ENCODE measurements at regions not wholly inside any gene's neighbourhood (a gene's known extent, or its start where the extent isn't known, plus 50 kb on each side); places are given as distances from the start of the nearest gene placed in this dataset.
"Not testable (repeated sequence)": the region's sequence is repeated elsewhere in the genome, so short reads cannot be mapped to it uniquely, and the experiment has no call there.

GRCh38 chr9:80491086-80491696, 919.4 kb downstream of the TLE4 start:
- in situ Hi-C loops (cut with MboI; ENCODE audit: low pct_unique_long_range_greater_than_20kb in 2 of 9, low sequenced_read_pairs in 9 of 9, unreplicated experiment in 9 of 9), result loop anchor here in 1 of 9 experiments (25.0 kb wide), 1 partner anchor 104 kb away; no protein-coding TSS in a partner anchor
- H3K27ac ChIP-seq, result no peak overlapping the region
- ATAC-seq (replicated peaks in 6 of 8), result peak in 7 of 8 experiments; percentile 21 to 90 (median 68)
- WGBS, 10 experiments, result 0 to 100% (median 80%) methylated on average over 1 to 4 of the region's 4 CpGs; no CpG with 5 or more reads in 2 of the 10 experiments
- H3K4me1 ChIP-seq (replicated peaks in 1 of 2), result peaks cover 4 to 12% of the 10 kb centered on the region in 2 donors
- no peak overlapping the region for H3K4me3 ChIP-seq

- Histone ChIP-seq H3K4me3 (no peak overlapping the region), H3K27ac (no peak overlapping the region), H3K4me1 (replicated peaks in 1 of 2) (peaks cover 4 to 12% of the 10 kb centered on the region in 2 donors)
- in situ Hi-C loops (cut with MboI; ENCODE audit: low pct_unique_long_range_greater_than_20kb in 2 of 9, low sequenced_read_pairs in 9 of 9, unreplicated experiment in 9 of 9), result loop anchor here in 1 of 9 experiments (25.0 kb wide), 1 partner anchor 102 kb away; no protein-coding TSS in a partner anchor
- no peak for ATAC-seq (replicated peaks in 6 of 8)
- 4 to 98% (median 83%) methylated on average over 2 to 4 of the region's 4 CpGs; no CpG with 5 or more reads in 2 of the 10 experiments for WGBS, 10 experiments
These were observed 917.6 kb downstream of the TLE4 start for GRCh38 chr9:80489329-80489728.

- Histone ChIP-seq H3K4me1 (replicated peaks in 1 of 2) (no peaks in the 10 kb centered on the region), H3K27ac (no peak overlapping the region), H3K4me3 (no peak overlapping the region)
- in situ Hi-C loops (cut with MboI; ENCODE audit: low pct_unique_long_range_greater_than_20kb in 2 of 9, low sequenced_read_pairs in 9 of 9, unreplicated experiment in 9 of 9), result loop anchor here in 1 of 9 experiments (25.0 kb wide), 1 partner anchor 98 kb away; no protein-coding TSS in a partner anchor
- 17 to 100% (median 89%) methylated on average over 1 to 3 of the region's 3 CpGs; no CpG with 5 or more reads in 1 of the 10 experiments for WGBS, 10 experiments
- no peak for ATAC-seq (replicated peaks in 6 of 8)
These were observed 913.9 kb downstream of the TLE4 start for GRCh38 chr9:80485420-80486250.

GRCh38 chr9:80482251-80482650, 910.5 kb downstream of the TLE4 start:
- not testable (repeated sequence) for H3K4me3 ChIP-seq; H3K27ac ChIP-seq; ATAC-seq (replicated peaks in 6 of 8); H3K4me1 ChIP-seq (replicated peaks in 1 of 2)
- 0 to 67% (median 0%) methylated on average over 1 of the region's 1 CpG; no CpG with 5 or more reads in 3 of the 10 experiments for WGBS, 10 experiments
- in situ Hi-C loops (cut with MboI; ENCODE audit: low pct_unique_long_range_greater_than_20kb in 2 of 9, low sequenced_read_pairs in 9 of 9, unreplicated experiment in 9 of 9), result loop anchor here in 1 of 9 experiments (25.0 kb wide), 1 partner anchor 95 kb away; no protein-coding TSS in a partner anchor

- ATAC-seq (replicated peaks in 6 of 8), result no peak
These were observed 895.9 kb downstream of the TLE4 start for GRCh38 chr9:80467632-80468031.

GRCh38 chr9:80465556-80465955, 893.8 kb downstream of the TLE4 start:
- no peak for ATAC-seq (replicated peaks in 6 of 8)
- Histone ChIP-seq H3K27ac (no peak overlapping the region), H3K4me1 (replicated peaks in 1 of 2) (no peaks in the 10 kb centered on the region), H3K4me3 (no peak overlapping the region)
- in situ Hi-C loops (cut with MboI; ENCODE audit: low pct_unique_long_range_greater_than_20kb in 2 of 9, low sequenced_read_pairs in 9 of 9, unreplicated experiment in 9 of 9), result no loop called here
- WGBS, 10 experiments, result 29 to 100% (median 81%) methylated on average over 1 to 3 of the region's 3 CpGs; no CpG with 5 or more reads in 2 of the 10 experiments

More at GRCh38 chr9:80467632-80468031, 895.9 kb downstream of the TLE4 start:
- in situ Hi-C loops (cut with MboI; ENCODE audit: low pct_unique_long_range_greater_than_20kb in 2 of 9, low sequenced_read_pairs in 9 of 9, unreplicated experiment in 9 of 9), result no loop called here
- Histone ChIP-seq H3K4me3 (no peak overlapping the region), H3K4me1 (replicated peaks in 1 of 2) (peaks cover 2 to 7% of the 10 kb centered on the region in 2 donors), H3K27ac (no peak overlapping the region)
- WGBS, 10 experiments, result 0 to 71% (median 53%) methylated on average over 1 to 3 of the region's 3 CpGs; no CpG with 5 or more reads in 2 of the 10 experiments

GRCh38 chr9:80449513-80449912, 877.7 kb downstream of the TLE4 start:
- Histone ChIP-seq H3K4me1 (replicated peaks in 1 of 2) (peaks cover 2 to 6% of the 10 kb centered on the region in 2 donors), H3K27ac (no peak overlapping the region), H3K4me3 (no peak overlapping the region)
- in situ Hi-C loops (cut with MboI; ENCODE audit: low pct_unique_long_range_greater_than_20kb in 2 of 9, low sequenced_read_pairs in 9 of 9, unreplicated experiment in 9 of 9), result no loop called here
- no peak for ATAC-seq (replicated peaks in 6 of 8)
- 24 to 86% (median 67%) methylated on average over 2 to 4 of the region's 4 CpGs; no CpG with 5 or more reads in 1 of the 10 experiments for WGBS, 10 experiments

- Histone ChIP-seq H3K4me3 (no peak overlapping the region), H3K4me1 (replicated peaks in 1 of 2) (peaks cover 2 to 6% of the 10 kb centered on the region in 2 donors), H3K27ac (no peak overlapping the region)
- ATAC-seq (replicated peaks in 6 of 8), result no peak
- in situ Hi-C loops (cut with MboI; ENCODE audit: low pct_unique_long_range_greater_than_20kb in 2 of 9, low sequenced_read_pairs in 9 of 9, unreplicated experiment in 9 of 9), result no loop called here
- WGBS, 10 experiments, result 0 to 100% (median 17%) methylated on average over 1 of the region's 2 CpGs; no CpG with 5 or more reads in 5 of the 10 experiments
These were observed 877.2 kb downstream of the TLE4 start for GRCh38 chr9:80448996-80449395.

- H3K4me3 ChIP-seq, result no peak overlapping the region
- H3K4me1 ChIP-seq (replicated peaks in 1 of 2), result peaks cover 2 to 6% of the 10 kb centered on the region in 2 donors
- ATAC-seq (replicated peaks in 6 of 8), result no peak
- in situ Hi-C loops (cut with MboI; ENCODE audit: low pct_unique_long_range_greater_than_20kb in 2 of 9, low sequenced_read_pairs in 9 of 9, unreplicated experiment in 9 of 9), result no loop called here
- H3K27ac ChIP-seq, result no peak overlapping the region
- 0 to 92% (median 72%) methylated on average over 1 to 3 of the region's 3 CpGs; no CpG with 5 or more reads in 1 of the 10 experiments for WGBS, 10 experiments
These were observed 876.1 kb downstream of the TLE4 start for GRCh38 chr9:80447876-80448275.

GRCh38 chr9:80440724-80441123, 869.0 kb downstream of the TLE4 start:
- Histone ChIP-seq H3K4me3 (no peak overlapping the region), H3K27ac (no peak overlapping the region), H3K4me1 (replicated peaks in 1 of 2) (peaks cover 0 to 4% of the 10 kb centered on the region in 2 donors)
- no peak for ATAC-seq (replicated peaks in 6 of 8)
- 36 to 100% (median 82%) methylated on average over 1 to 7 of the region's 7 CpGs for WGBS, 10 experiments
- in situ Hi-C loops (cut with MboI; ENCODE audit: low pct_unique_long_range_greater_than_20kb in 2 of 9, low sequenced_read_pairs in 9 of 9, unreplicated experiment in 9 of 9), result no loop called here

- 0 to 100% (median 71%) methylated on average over 1 of the region's 1 CpG; no CpG with 5 or more reads in 3 of the 10 experiments for WGBS, 10 experiments
- H3K4me3 ChIP-seq, result no peak overlapping the region
- in situ Hi-C loops (cut with MboI; ENCODE audit: low pct_unique_long_range_greater_than_20kb in 2 of 9, low sequenced_read_pairs in 9 of 9, unreplicated experiment in 9 of 9), result no loop called here
- H3K4me1 ChIP-seq (replicated peaks in 1 of 2), result peaks cover 0 to 12% of the 10 kb centered on the region in 2 donors
- no peak for ATAC-seq (replicated peaks in 6 of 8)
- no peak overlapping the region for H3K27ac ChIP-seq
These were observed 866.1 kb downstream of the TLE4 start for GRCh38 chr9:80437825-80438224.

- no peak overlapping the region for H3K27ac ChIP-seq
- ATAC-seq (replicated peaks in 6 of 8), result no peak
- in situ Hi-C loops (cut with MboI; ENCODE audit: low pct_unique_long_range_greater_than_20kb in 2 of 9, low sequenced_read_pairs in 9 of 9, unreplicated experiment in 9 of 9), result no loop called here
- H3K4me3 ChIP-seq, result no peak overlapping the region
- H3K4me1 ChIP-seq (replicated peaks in 1 of 2), result peaks cover 0 to 12% of the 10 kb centered on the region in 2 donors
- 30 to 95% (median 86%) methylated on average over 1 to 2 of the region's 2 CpGs; no CpG with 5 or more reads in 5 of the 10 experiments for WGBS, 10 experiments
These were observed 865.4 kb downstream of the TLE4 start for GRCh38 chr9:80437091-80437640.

- ATAC-seq (replicated peaks in 6 of 8), result peak in 4 of 8 experiments; percentile 24 to 67 (median 52)
- H3K27ac ChIP-seq, result no peak overlapping the region
- in situ Hi-C loops (cut with MboI; ENCODE audit: low pct_unique_long_range_greater_than_20kb in 2 of 9, low sequenced_read_pairs in 9 of 9, unreplicated experiment in 9 of 9), result no loop called here
- WGBS, 10 experiments, result 0 to 100% (median 44%) methylated on average over 1 to 3 of the region's 3 CpGs
- peaks cover 0 to 12% of the 10 kb centered on the region in 2 donors for H3K4me1 ChIP-seq (replicated peaks in 1 of 2)
- H3K4me3 ChIP-seq, result no peak overlapping the region
These were observed 863.8 kb downstream of the TLE4 start for GRCh38 chr9:80435591-80435990.
